PFSK-1 (cell line): ENCODE measurements at regions not wholly inside any gene's neighbourhood (a gene's known extent, or its start where the extent isn't known, plus 50 kb on each side); places are given as distances from the start of the nearest gene placed in this dataset.

Source experiments
- FOXP2 ChIP-seq: optimal IDR thresholded peaks from 2 replicates; pipeline ENCODE3; 2011; ENCODE audit warnings: borderline replicate concordance, control low read depth, inconsistent platforms; ENCODE audit not compliant: insufficient read depth; ENCODE audit errors: extremely low read length, extremely low read depth
- POLR2AphosphoS5 ChIP-seq: IDR thresholded peaks from 2 replicates; pipeline ENCODE4 v1.6.1; 2012; ENCODE audit warnings: low read depth, mild to moderate bottlenecking, control low read depth, low read length, moderate library complexity
- SIN3A ChIP-seq: IDR thresholded peaks from 2 replicates; pipeline ENCODE4 v1.6.1; 2012; ENCODE audit warnings: mild to moderate bottlenecking, low read length, moderate library complexity, borderline replicate concordance; ENCODE audit not compliant: insufficient read depth
- TAF1 ChIP-seq: IDR thresholded peaks from 2 replicates; pipeline ENCODE4 v1.6.1; 2012; ENCODE audit warnings: low read length, control low read depth, borderline replicate concordance; ENCODE audit not compliant: insufficient read depth
- TF ChIP-seq, protein P1 (sequence below), 2 experiments: IDR thresholded peaks; 2 replicates each; pipeline versions ENCODE4 v1.6.1 to v1.8.0; 2011 to 2012; ENCODE audit warnings: low read depth in 2 of 2, low read length in 2 of 2, control low read depth in 1 of 2, inconsistent platforms in 1 of 2, mild to moderate bottlenecking in 1 of 2, moderate library complexity in 1 of 2; ENCODE audit not compliant: insufficient read depth in 1 of 2

DNA sequence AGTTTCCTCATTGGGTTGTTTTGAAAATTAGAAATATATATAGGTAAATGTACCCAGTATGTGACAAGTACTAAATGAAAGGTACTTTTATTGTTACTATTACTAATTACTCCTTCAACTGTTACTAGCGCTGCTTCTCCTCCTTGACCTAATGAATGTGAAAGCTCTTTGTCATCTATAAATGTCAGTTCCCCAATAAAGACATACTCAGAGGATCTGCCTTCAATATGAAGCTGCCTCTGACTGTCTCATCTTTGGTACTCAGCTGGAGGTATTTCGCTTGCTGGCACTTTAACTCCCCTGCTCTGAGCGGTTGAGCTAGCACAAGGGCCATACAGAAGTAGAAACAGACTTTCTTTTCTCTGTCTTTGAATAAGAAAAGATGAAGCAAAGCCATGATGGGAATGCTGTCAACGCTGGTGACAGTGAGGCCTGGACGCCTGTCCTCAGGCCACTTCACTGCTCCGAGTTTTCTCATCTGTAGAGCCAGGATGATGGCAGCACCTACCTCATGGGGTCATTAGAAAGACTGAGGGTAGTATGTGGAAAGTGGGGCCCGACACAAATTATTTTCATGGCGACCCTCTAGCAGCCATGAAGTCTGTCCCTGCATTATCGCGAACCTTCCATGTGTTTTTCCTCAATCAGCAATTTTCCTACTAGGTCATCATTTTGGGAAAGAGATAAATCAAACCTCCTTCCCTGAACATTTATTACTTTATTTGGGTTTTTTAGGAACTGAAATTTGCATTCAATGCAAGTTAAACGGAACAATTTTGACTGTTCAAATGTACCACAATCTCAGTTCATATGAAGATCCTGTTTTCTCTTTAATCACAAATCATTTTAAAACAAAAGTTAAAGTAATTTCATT, 55.9 kb upstream of the SNX9 start:
- TF ChIP-seq POLR2AphosphoS5 (no peak), FOXP2 (no peak), TAF1 (no peak), SIN3A (no peak)
- TF ChIP-seq, protein P1, sequence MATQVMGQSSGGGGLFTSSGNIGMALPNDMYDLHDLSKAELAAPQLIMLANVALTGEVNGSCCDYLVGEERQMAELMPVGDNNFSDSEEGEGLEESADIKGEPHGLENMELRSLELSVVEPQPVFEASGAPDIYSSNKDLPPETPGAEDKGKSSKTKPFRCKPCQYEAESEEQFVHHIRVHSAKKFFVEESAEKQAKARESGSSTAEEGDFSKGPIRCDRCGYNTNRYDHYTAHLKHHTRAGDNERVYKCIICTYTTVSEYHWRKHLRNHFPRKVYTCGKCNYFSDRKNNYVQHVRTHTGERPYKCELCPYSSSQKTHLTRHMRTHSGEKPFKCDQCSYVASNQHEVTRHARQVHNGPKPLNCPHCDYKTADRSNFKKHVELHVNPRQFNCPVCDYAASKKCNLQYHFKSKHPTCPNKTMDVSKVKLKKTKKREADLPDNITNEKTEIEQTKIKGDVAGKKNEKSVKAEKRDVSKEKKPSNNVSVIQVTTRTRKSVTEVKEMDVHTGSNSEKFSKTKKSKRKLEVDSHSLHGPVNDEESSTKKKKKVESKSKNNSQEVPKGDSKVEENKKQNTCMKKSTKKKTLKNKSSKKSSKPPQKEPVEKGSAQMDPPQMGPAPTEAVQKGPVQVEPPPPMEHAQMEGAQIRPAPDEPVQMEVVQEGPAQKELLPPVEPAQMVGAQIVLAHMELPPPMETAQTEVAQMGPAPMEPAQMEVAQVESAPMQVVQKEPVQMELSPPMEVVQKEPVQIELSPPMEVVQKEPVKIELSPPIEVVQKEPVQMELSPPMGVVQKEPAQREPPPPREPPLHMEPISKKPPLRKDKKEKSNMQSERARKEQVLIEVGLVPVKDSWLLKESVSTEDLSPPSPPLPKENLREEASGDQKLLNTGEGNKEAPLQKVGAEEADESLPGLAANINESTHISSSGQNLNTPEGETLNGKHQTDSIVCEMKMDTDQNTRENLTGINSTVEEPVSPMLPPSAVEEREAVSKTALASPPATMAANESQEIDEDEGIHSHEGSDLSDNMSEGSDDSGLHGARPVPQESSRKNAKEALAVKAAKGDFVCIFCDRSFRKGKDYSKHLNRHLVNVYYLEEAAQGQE (IDR thresholded peaks at IDR 0.05; ENCODE audit: insufficient read depth in 1 of 2, low read depth in 2 of 2, low read length in 2 of 2): no peak

DNA sequence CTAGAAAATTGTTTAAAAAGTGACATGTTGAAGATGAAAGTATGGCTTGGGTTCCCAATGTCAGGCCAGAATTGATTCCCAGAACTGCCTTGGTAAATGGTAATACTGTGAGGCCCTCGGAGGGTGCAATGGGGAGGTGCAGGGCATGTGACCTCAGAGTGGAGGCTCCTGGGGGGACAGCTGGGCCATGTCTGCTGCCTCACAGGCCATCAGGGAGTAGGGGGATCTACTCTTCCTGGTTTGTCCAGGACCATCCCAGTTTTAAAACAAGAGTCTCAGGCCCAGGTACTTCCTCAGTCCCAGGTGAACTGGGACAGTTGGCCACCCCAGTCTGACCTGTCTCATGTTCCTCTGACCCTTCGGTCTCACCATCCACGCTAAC, 55.3 kb upstream of the SNX9 start:
- TF ChIP-seq SIN3A (no peak), POLR2AphosphoS5 (no peak), FOXP2 (no peak), TAF1 (no peak)
- TF ChIP-seq, protein P1 (IDR thresholded peaks at IDR 0.05; ENCODE audit: insufficient read depth in 1 of 2, low read depth in 2 of 2, low read length in 2 of 2): no peak

DNA sequence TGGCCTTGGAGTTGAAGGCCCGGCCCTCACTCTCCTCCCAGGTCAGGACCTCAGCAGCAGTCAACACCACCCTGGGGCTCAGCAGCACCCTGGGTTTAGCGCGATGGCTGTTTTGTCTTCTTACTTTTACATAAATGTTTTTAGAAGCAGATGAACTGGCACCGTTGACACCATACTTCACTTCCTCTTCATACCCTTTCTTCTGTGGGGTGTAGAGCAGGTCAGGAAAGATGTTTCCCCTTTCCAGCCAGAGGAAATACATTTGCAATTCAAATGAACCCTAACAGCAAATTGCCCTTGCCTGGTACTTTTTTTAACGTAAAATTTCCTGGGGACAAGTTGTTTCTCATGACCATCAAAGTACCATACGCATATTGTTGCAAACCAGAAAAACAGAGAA, 54.7 kb upstream of the SNX9 start:
- TF ChIP-seq SIN3A: no peak
- TF ChIP-seq, protein P1 (IDR thresholded peaks at IDR 0.05; ENCODE audit: insufficient read depth in 1 of 2, low read depth in 2 of 2, low read length in 2 of 2): no peak
- TF ChIP-seq FOXP2: no peak
- no peak for TF ChIP-seq TAF1
- no peak for TF ChIP-seq POLR2AphosphoS5

GRCh38 chr6:157768863-157769551, 54.0 kb upstream of the SNX9 start:
- TF ChIP-seq SIN3A (no peak), POLR2AphosphoS5 (no peak), FOXP2 (no peak), TAF1 (no peak)
- TF ChIP-seq, protein P1 (IDR thresholded peaks at IDR 0.05; ENCODE audit: insufficient read depth in 1 of 2, low read depth in 2 of 2, low read length in 2 of 2): no peak
